SJSA1 (cell line): ENCODE measurements at regions not wholly inside any gene's neighbourhood (a gene's known extent, or its start where the extent isn't known, plus 50 kb on each side); places are given as distances from the start of the nearest gene placed in this dataset.

ENCODE experiments used
- DNase-seq, 2 experiments: peaks; one replicate each; pipeline ENCODE4 v3.0.0-alpha.2; 2015 to 2020; ENCODE audit warnings: low spot score in 2 of 2, low read depth in 1 of 2
- H3K27ac ChIP-seq: fragments of 250-450 bp; sonication (Bioruptor Pico); 2 replicates; pipeline ENCODE4 v1.5.1; 2020; ENCODE audit warnings: mild to moderate bottlenecking, moderate library complexity
- H3K27me3 ChIP-seq: fragments of 250-450 bp; sonication (Bioruptor Pico); replicated peaks from 2 replicates; pipeline ENCODE4 v1.5.1; 2020; ENCODE audit warnings: mild to moderate bottlenecking, moderate library complexity
- H3K36me3 ChIP-seq: fragments of 250-450 bp; sonication (Bioruptor Pico); 2 replicates; pipeline ENCODE4 v1.5.1; 2020; ENCODE audit warnings: mild to moderate bottlenecking
- H3K4me1 ChIP-seq: fragments of 250-450 bp; sonication (Bioruptor Pico); replicated peaks from 2 replicates; pipeline ENCODE4 v1.6.1; 2021; ENCODE audit warnings: mild to moderate bottlenecking
- H3K4me3 ChIP-seq: fragments of 250-450 bp; sonication (Bioruptor Pico); 2 replicates; pipeline ENCODE4 v1.5.1; 2020; ENCODE audit warnings: mild to moderate bottlenecking
- H3K9me3 ChIP-seq: fragments of 250-450 bp; sonication (Bioruptor Pico); replicated peaks from 2 replicates; pipeline ENCODE4 v1.5.1; 2020; ENCODE audit warnings: mild to moderate bottlenecking

DNA sequence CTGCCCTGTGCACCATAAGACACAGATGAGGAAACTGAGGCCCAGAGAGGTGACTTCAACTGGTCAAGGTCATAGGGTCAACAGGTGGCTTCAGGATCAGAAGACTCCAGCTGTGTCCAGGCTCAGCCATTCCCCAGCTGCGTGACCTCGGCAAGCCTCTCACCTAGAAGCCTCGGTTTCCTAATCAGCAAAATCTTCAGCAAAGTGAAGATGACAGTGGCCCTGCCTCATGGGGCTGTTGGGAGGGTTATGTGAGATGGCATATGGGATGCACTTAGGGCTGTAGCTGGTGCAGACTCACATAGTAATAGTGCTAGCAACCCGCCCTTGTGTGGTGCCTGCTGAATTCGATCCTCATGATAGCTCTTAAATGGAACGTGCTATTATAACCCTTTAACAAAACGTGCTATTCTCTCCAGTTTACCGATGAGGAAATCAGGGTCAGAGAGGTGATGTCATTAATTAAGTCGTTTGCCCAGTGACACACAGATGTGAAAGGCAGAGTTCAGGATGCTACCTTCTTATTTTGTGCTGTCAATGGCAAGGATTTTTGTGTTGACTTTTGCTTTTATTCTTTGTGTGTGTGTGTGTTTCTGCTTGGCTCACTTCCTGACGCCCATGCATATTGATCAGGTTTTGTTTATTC is 472.9 kb downstream of the MATN1 start:
- no peak overlapping the region for H3K4me3 ChIP-seq
- no peaks in the 10 kb centered on the region for H3K9me3 ChIP-seq
- H3K27me3 ChIP-seq: 0 out of 2 replicates have a peak, but pooled peaks cover 8% of the 10 kb centered on the region
- no peak for DNase-seq
- H3K4me1 ChIP-seq: no peaks in the 10 kb centered on the region
- no peak overlapping the region for H3K27ac ChIP-seq
- H3K36me3 ChIP-seq: no peaks in the 10 kb centered on the region

DNA sequence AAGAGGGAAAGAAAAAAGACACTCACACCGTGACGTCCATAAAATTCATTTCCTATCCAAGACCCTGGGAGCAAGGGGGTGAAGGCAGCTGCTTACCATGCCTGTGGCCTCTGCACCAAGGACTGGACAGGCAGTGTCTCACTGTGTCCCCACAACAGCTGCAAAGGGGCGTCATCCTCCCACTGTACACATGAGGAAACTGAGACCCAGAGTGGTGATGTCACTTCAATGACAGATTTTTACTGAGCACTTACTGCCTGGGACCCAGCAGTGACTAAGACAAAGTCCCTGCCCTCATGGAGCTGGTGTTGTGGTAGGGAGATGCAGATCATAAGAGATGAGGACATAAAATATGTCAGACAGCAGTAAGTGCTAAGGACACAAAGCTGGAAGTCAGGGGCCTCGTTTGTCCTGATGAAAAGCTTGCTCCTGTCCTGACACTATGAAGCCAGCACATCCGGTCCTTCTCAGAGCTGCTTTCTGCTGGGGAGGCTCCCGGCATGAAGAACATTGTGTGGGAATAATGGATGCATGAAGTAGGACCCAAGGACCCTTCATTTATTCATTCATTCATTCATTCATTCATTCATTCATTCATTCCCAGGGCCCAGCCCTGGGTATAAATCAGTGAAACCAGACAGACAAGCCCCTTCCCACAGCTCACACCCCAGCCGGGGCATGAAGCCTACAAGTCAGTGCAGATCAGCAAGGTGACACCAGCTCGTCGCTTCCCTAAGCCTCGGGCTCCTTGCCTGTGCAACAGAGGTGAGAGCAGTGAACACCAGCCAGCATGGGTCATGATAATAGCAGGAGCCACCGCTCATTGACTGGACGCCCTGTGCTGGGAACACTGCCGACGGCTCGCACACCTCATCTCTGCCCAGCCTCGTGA is 473.7 kb downstream of the MATN1 start:
- Histone ChIP-seq H3K27me3 (0 out of 2 replicates have a peak, but pooled peaks cover 8% of the 10 kb centered on the region), H3K27ac (no peak overlapping the region), H3K4me1 (no peaks in the 10 kb centered on the region), H3K4me3 (no peak overlapping the region), H3K36me3 (no peaks in the 10 kb centered on the region), H3K9me3 (no peaks in the 10 kb centered on the region)
- DNase-seq: no peak

DNA sequence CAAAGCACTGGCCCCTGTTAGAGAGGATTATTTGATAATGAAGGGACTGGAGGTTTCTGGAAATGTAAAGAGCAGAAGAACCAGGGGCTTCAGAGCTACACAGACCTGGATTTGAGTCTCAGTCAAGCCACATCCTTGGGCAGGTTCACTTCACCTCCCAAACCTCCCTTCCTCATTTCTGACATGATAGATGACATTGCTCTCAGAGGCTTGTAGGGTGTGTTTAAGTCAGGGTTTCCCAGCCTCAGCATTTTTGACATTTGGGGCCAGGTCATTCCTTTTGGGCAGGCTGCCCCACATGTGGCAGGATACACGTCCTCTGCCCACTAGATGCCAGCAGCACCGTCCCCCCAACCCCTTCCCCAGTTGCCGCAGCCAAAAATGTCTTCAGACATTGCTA is 474.6 kb downstream of the MATN1 start:
- H3K4me1 ChIP-seq: no peaks in the 10 kb centered on the region

DNA sequence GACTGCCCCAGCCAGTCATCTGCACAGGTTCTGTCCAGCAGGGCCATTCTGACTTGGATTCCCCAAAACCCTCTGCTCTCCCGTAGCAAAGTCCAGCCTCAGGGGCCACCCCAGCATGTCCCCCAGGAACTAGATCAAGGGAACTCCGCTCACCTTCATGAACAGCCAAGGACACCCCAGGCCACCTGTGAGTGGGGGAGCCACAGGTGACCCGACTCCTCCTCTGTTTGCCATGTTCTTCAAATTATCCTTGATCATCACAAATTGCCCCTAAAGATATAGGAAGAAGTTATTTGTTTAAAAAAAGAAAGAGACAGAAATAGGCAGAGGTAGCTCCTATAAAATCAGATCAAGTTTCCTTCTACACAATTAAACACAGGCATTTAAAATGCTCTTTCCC is 475.0 kb downstream of the MATN1 start:
- no peak overlapping the region for H3K27ac ChIP-seq
- H3K4me1 ChIP-seq: no peaks in the 10 kb centered on the region
- no peaks in the 10 kb centered on the region for H3K36me3 ChIP-seq
- 0 out of 2 replicates have a peak, but pooled peaks cover 8% of the 10 kb centered on the region for H3K27me3 ChIP-seq
- H3K9me3 ChIP-seq: no peaks in the 10 kb centered on the region
- H3K4me3 ChIP-seq: no peak overlapping the region
- no peak for DNase-seq

More for the DNA sequence above, 474.6 kb downstream of the MATN1 start:
- Histone ChIP-seq H3K27ac (no peak overlapping the region), H3K4me3 (no peak overlapping the region), H3K36me3 (no peaks in the 10 kb centered on the region), H3K27me3 (0 out of 2 replicates have a peak, but pooled peaks cover 8% of the 10 kb centered on the region), H3K9me3 (no peaks in the 10 kb centered on the region)
- DNase-seq: no peak

DNA sequence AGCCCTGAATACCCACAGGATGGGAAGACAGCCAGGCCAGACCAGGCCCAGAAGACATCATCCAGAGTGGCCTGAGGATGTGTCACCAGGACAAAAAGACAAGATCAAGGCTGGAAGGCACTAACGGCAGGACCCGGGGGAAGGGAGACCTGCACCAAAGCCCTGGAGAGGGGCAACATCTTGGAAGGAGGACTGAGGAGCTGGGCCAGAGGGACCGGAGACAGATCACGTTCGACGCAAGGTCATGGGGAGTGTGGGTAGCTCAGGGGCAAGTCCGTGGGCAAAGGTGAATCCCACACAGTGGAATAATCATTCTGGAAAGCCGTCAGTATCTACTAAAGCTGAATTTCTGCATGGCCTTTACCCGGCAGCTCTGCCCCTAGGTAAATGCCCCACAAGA is 478.6 kb downstream of the MATN1 start:
- H3K27me3 ChIP-seq: 0 out of 2 replicates have a peak, but pooled peaks cover 8% of the 10 kb centered on the region
- no peaks in the 10 kb centered on the region for H3K9me3 ChIP-seq
- DNase-seq: no peak
- H3K4me1 ChIP-seq: no peaks in the 10 kb centered on the region
- no peaks in the 10 kb centered on the region for H3K36me3 ChIP-seq
- no peak overlapping the region for H3K4me3 ChIP-seq
- H3K27ac ChIP-seq: no peak overlapping the region

DNA sequence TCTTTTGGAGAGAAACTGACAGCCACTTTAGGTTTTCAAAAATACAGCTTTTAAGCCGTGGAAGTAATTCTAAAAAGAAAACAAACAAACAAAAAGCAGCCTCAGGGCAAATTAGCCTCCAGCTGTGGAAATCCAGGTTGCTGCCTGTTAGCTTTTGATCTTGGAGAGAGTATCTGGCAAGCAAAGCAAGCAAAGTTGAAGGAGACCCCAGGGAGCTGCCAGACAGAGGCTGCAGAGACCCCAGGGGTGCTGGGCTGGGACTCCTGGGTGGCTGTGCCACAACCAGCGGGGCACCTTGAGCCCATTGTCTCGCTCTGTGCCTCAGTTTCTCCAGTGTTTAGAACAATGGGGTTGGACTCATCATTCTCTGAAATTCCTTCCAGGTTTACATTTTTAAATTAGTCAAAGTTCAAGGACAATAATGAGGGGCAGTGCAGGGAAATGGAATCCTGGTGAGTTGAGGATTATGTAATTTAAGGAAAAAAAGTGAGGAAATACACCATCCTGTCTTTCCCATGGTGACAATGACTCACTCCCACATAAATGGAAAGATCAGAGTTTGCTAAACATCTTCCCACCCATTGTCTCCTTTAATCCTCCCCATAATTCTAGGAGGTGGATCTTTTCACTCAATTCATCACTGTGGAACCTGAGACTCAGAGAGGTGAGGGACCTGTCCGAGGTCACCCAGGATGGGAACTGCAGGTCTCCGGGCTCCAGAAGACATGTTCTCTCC is 480.5 kb downstream of the MATN1 start:
- H3K27me3 ChIP-seq: 0 out of 2 replicates have a peak, but pooled peaks cover 6% of the 10 kb centered on the region
- no peak overlapping the region for H3K27ac ChIP-seq
- no peak for DNase-seq
- H3K4me1 ChIP-seq: no peaks in the 10 kb centered on the region
- no peaks in the 10 kb centered on the region for H3K36me3 ChIP-seq
- H3K9me3 ChIP-seq: no peaks in the 10 kb centered on the region
- H3K4me3 ChIP-seq: no peak overlapping the region

DNA sequence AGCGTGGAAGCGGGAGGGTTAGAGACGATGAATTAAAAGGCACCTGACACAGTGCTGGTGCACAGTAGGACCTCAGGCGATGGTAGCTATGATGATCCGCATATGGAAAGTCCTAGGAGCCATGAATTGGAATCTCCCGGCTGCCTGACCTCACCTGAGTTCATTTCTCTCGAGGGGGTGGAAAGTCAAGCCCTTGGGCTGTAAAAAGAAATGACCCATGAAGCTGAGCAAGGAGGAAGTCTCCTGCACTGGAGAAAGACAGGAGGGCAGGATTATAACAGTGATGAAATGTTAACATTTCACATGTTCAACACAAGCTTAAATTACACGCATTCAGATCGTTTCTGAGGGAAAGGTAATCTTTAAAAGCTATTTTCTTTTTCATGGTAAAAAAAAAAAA is 481.2 kb downstream of the MATN1 start:
- Histone ChIP-seq H3K27ac (no peak overlapping the region), H3K27me3 (0 out of 2 replicates have a peak, but pooled peaks cover 6% of the 10 kb centered on the region), H3K4me1 (no peaks in the 10 kb centered on the region), H3K36me3 (no peaks in the 10 kb centered on the region), H3K4me3 (no peak overlapping the region), H3K9me3 (no peaks in the 10 kb centered on the region)
- no peak for DNase-seq

DNA sequence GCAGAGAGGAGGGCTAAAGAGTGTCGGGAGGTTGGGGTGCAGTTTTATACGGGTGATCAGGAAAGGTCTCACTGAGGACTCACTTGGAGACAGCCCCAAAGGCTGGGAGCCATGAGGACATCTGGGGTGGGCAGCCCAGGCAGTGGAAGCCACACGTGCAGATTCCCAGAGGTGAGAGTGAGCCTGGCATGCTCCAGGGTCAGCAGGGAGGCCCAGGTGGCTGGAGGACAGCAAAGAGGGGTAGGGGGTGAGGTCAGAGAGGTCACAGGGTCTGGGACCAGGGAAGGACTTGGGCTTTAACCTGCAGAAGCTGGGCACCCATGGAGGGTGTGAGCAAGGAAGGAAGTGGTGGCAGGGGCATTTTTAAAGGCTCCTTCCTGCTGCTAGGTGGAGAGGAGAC is 481.7 kb downstream of the MATN1 start:
- Histone ChIP-seq H3K4me1 (no peaks in the 10 kb centered on the region), H3K27me3 (0 out of 2 replicates have a peak, but pooled peaks cover 6% of the 10 kb centered on the region), H3K9me3 (no peaks in the 10 kb centered on the region), H3K36me3 (no peaks in the 10 kb centered on the region), H3K27ac (no peak overlapping the region), H3K4me3 (no peak overlapping the region)
- DNase-seq: no peak

DNA sequence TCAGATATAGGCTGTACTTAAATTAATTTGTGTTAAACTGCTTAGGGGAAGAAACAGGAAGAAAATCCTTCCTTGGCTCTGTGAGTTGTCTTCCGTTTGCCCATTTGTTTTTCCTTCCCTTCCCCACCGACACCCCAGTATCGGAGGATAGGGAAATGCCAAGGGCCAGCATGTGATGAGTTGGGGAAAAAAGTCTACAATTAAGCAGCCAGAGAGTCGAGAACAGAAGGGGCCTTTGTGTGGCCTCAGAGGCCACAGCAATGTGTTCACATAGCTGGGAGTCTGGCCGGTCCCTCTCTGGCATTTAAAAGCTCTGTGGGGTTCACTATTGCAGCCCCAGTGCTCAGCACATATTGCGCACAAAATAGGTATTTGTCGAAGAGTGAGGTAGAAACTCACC is 489.3 kb downstream of the MATN1 start:
- no peaks in the 10 kb centered on the region for H3K4me1 ChIP-seq
- H3K4me3 ChIP-seq: no peak overlapping the region
- H3K27me3 ChIP-seq: 0 out of 2 replicates have a peak, but pooled peaks cover under 1% of the 10 kb centered on the region
- DNase-seq: no peak
- no peak overlapping the region for H3K27ac ChIP-seq
- no peaks in the 10 kb centered on the region for H3K9me3 ChIP-seq
- H3K36me3 ChIP-seq: no peaks in the 10 kb centered on the region

DNA sequence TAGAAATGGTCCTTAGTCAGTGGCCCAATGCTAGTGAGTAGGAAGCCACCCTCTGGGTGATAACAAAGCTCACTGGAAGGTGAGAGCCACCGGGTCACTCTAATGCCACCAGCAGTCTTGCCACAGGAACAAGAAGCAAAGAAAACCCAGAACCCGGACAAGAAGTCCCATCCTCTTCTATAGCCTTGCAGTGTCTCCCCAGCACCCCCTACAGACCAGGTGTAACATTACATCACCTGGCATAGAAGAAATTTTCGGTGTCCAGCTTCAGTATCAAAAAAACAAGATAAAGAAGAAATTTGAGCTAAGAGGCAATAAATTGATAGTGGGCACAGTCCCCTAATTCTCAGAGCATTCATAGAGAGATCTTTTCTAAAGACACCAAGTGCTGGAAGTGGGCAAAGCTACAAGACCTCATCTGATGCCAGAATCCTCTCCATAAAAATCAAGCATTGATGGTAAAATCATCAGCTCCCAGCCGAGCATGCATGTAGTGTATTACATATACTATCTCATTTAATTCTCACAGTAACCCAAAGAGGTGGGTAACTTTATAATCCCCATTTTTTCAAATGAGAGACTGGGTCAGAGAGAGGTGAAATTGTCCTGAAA is 491.0 kb downstream of the MATN1 start:
- Histone ChIP-seq H3K9me3 (no peaks in the 10 kb centered on the region), H3K36me3 (no peaks in the 10 kb centered on the region), H3K27me3 (no peaks in the 10 kb centered on the region), H3K4me1 (no peaks in the 10 kb centered on the region), H3K4me3 (no peak overlapping the region), H3K27ac (no peak overlapping the region)
- no peak for DNase-seq

DNA sequence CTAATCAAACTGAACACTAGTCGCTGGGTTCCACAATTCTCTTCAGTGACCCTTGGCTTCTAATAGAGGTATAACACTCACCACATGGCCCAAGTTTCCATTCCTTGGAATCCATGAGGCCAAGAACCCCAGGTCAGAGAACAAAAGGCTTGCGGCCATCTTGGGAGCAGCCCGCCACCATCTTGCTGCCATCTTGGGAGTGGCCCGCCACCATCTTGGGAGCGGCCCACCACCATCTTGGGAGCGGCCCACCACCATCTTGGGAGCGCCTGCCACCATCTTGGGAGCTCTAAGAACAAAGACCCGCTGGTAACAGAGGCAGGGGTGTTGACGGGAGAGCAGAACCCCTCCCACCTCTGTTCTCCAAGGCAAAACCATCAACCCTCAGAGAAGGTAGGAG is 493.4 kb downstream of the MATN1 start:
- no peaks in the 10 kb centered on the region for H3K9me3 ChIP-seq
- no peaks in the 10 kb centered on the region for H3K36me3 ChIP-seq
- H3K27ac ChIP-seq: no peak overlapping the region
- H3K4me1 ChIP-seq: no peaks in the 10 kb centered on the region
- no peak for DNase-seq
- no peaks in the 10 kb centered on the region for H3K27me3 ChIP-seq
- H3K4me3 ChIP-seq: no peak overlapping the region

DNA sequence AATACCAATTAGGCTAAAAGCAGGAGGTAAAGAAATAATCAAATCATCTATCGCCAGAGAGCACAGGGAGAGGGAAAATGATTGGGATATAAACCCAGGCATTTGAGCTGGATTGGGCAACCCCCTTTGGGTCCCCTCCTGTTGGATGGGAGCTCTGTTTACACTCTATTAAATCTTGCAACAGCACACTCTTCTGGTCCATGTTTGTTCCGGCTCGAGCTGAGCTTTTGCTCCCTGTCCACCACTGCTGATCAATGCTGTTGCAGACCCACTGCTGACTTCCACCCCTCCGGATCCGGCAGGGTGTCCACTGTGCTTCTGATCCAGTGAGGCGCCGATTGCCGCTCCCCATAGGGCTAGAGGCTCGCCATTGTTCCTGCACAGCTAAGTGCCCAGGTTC is 493.8 kb downstream of the MATN1 start:
- Histone ChIP-seq H3K9me3 (no peaks in the 10 kb centered on the region), H3K36me3 (no peaks in the 10 kb centered on the region), H3K4me1 (no peaks in the 10 kb centered on the region), H3K27me3 (no peaks in the 10 kb centered on the region), H3K4me3 (no peak overlapping the region), H3K27ac (no peak overlapping the region)
- no peak for DNase-seq

DNA sequence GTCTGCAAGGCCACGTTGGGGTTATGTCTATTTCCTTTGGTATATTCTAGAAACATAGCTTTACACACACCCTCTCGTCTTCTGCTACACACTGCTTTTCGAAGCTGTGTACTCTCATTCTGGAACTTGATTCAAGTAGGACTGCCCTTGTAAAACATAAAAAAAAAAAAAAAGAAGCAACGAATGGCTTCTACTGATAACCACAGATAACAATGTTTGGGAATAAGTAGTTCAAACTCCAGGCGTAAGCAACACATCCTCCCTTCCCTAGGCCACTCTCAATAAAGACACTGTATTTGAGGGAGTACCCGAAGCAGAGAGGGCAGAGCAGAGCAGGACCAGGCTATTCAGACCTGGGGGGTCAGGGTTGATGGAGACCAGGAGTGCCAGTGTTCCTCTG is 496.7 kb downstream of the MATN1 start:
- Histone ChIP-seq H3K27me3 (0 out of 2 replicates have a peak, but pooled peaks cover 2% of the 10 kb centered on the region), H3K27ac (no peak overlapping the region), H3K4me1 (no peaks in the 10 kb centered on the region), H3K9me3 (no peaks in the 10 kb centered on the region), H3K36me3 (no peaks in the 10 kb centered on the region), H3K4me3 (no peak overlapping the region)
- DNase-seq: no peak
